ENCODE measurements at regions not wholly inside any gene's neighbourhood (a gene's known extent, or its start where the extent isn't known, plus 50 kb on each side); places are given as distances from the start of the nearest gene placed in this dataset.

GRCh38 chr13:63086286-63086685 is 1670.6 kb upstream of the PCDH20 start:
- H3K27me3 Mint-ChIP-seq (ENCODE audit: low read depth): no peaks in the 10 kb centered on the region
- H3K4me1 Mint-ChIP-seq: peaks cover 4% of the 10 kb centered on the region; the same call in 1 of the 2 replicates
- POLR2A ChIA-PET: no interaction called here
- no peak for DNase-seq (ENCODE audit: low spot score)
- peaks cover 10% of the 10 kb centered on the region for H3K9me3 Mint-ChIP-seq
- H3K4me3 Mint-ChIP-seq: no peak overlapping the region
- H3K36me3 Mint-ChIP-seq: peaks cover 3% of the 10 kb centered on the region
- CTCF ChIA-PET: no interaction called here
- no peak overlapping the region for H3K27ac Mint-ChIP-seq
- TF ChIP-seq E2F5 (CRISPR knock-in tag; IDR thresholded peaks at IDR 0.05) (no peak), CREB1 (CRISPR knock-in tag; IDR thresholded peaks at IDR 0.05) (no peak), MAX (CRISPR knock-in tag; IDR thresholded peaks at IDR 0.05) (no peak), ETV6 (CRISPR knock-in tag; IDR thresholded peaks at IDR 0.05) (no peak), ZNF512 (CRISPR knock-in tag; IDR thresholded peaks at IDR 0.05; ENCODE audit: borderline replicate concordance) (no peak), JAZF1 (CRISPR knock-in tag; IDR thresholded peaks at IDR 0.05) (no peak), ZNF416 (CRISPR knock-in tag; IDR thresholded peaks at IDR 0.05) (no peak), OVOL2 (CRISPR knock-in tag; IDR thresholded peaks at IDR 0.05; ENCODE audit: borderline replicate concordance) (no peak), NR2C2 (CRISPR knock-in tag; IDR thresholded peaks at IDR 0.05) (no peak), TEAD4 (CRISPR knock-in tag; IDR thresholded peaks at IDR 0.05) (no peak), GABPB1 (CRISPR knock-in tag; IDR thresholded peaks at IDR 0.05) (no peak), SOX15 (CRISPR knock-in tag; IDR thresholded peaks at IDR 0.05) (no peak), NFYB (CRISPR knock-in tag; conservative IDR thresholded peaks at IDR 0.05; ENCODE audit: low read depth) (no peak), FOXJ3 (CRISPR knock-in tag; IDR thresholded peaks at IDR 0.05; ENCODE audit: borderline replicate concordance) (no peak)
- TF ChIP-seq, protein P1, sequence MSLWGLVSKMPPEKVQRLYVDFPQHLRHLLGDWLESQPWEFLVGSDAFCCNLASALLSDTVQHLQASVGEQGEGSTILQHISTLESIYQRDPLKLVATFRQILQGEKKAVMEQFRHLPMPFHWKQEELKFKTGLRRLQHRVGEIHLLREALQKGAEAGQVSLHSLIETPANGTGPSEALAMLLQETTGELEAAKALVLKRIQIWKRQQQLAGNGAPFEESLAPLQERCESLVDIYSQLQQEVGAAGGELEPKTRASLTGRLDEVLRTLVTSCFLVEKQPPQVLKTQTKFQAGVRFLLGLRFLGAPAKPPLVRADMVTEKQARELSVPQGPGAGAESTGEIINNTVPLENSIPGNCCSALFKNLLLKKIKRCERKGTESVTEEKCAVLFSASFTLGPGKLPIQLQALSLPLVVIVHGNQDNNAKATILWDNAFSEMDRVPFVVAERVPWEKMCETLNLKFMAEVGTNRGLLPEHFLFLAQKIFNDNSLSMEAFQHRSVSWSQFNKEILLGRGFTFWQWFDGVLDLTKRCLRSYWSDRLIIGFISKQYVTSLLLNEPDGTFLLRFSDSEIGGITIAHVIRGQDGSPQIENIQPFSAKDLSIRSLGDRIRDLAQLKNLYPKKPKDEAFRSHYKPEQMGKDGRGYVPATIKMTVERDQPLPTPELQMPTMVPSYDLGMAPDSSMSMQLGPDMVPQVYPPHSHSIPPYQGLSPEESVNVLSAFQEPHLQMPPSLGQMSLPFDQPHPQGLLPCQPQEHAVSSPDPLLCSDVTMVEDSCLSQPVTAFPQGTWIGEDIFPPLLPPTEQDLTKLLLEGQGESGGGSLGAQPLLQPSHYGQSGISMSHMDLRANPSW (CRISPR knock-in tag; conservative IDR thresholded peaks at IDR 0.05; ENCODE audit: low read depth): no peak
- ATAC-seq: peak; percentile 20; the same call in 1 of the 2 replicates

DNA sequence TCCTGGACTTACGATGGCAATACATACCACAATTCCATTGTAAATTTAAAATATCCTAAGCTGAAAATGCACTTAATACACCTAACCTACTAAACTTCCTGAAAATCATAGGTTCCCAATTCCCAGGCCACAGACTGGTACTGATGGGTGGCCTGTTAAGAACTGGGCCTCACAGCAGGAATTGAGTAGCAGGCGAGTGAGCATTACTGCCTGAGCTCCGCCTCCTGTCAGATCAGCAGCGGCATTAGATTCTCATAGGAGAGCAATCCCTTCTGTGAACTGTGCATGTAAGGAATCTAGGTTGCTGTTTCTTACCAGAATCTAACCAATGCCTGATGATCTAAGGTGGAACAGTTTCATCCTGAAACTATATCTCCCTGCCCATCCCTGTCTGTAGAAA is 1670.2 kb upstream of the PCDH20 start:
- Mint-ChIP-seq H3K4me3 (no peak overlapping the region), H3K27me3 (ENCODE audit: low read depth) (no peaks in the 10 kb centered on the region), H3K9me3 (peaks cover 14% of the 10 kb centered on the region), H3K36me3 (peaks cover 6% of the 10 kb centered on the region), H3K4me1 (peaks cover 4% of the 10 kb centered on the region; the same call in 1 of the 2 replicates), H3K27ac (no peak overlapping the region)
- POLR2A ChIA-PET: no interaction called here
- ATAC-seq: peak; percentile 77
- CTCF ChIA-PET: no interaction called here
- DNase-seq (ENCODE audit: low spot score): no peak
- no peak for TF ChIP-seq NFATC4 (CRISPR knock-in tag; IDR thresholded peaks at IDR 0.05)
- no peak for TF ChIP-seq ELF4 (CRISPR knock-in tag; IDR thresholded peaks at IDR 0.05; ENCODE audit: low read depth)
- no peak for TF ChIP-seq NFE2L1 (CRISPR knock-in tag; IDR thresholded peaks at IDR 0.05)
- no peak for TF ChIP-seq SOX15 (CRISPR knock-in tag; IDR thresholded peaks at IDR 0.05)
- TF ChIP-seq KAT7 (CRISPR knock-in tag; IDR thresholded peaks at IDR 0.05; ENCODE audit: borderline replicate concordance): no peak
- TF ChIP-seq E2F4 (CRISPR knock-in tag; IDR thresholded peaks at IDR 0.05; ENCODE audit: borderline replicate concordance, low read depth): no peak
- no peak for TF ChIP-seq IRF1 (CRISPR knock-in tag; IDR thresholded peaks at IDR 0.05)
- TF ChIP-seq NFYB (CRISPR knock-in tag; conservative IDR thresholded peaks at IDR 0.05; ENCODE audit: low read depth): no peak
- no peak for TF ChIP-seq ATF1 (CRISPR knock-in tag; IDR thresholded peaks at IDR 0.05)
- no peak for TF ChIP-seq PRDM15 (CRISPR knock-in tag; IDR thresholded peaks at IDR 0.05)
- TF ChIP-seq HMGA2 (CRISPR knock-in tag; IDR thresholded peaks at IDR 0.05): no peak
- TF ChIP-seq ZBTB21 (CRISPR knock-in tag; IDR thresholded peaks at IDR 0.05; ENCODE audit: borderline replicate concordance): no peak
- no peak for TF ChIP-seq GABPB1 (CRISPR knock-in tag; IDR thresholded peaks at IDR 0.05)
- TF ChIP-seq TEAD1 (CRISPR knock-in tag; IDR thresholded peaks at IDR 0.05): no peak
